Loucy (cell line): ENCODE measurements at regions not wholly inside any gene's neighbourhood (a gene's known extent, or its start where the extent isn't known, plus 50 kb on each side); places are given as distances from the start of the nearest gene placed in this dataset.

ENCODE experiments used
- CTCF ChIP-seq: fragments of 200-600 bp; sonication (generic); conservative IDR thresholded peaks from 2 replicates; pipeline ENCODE4 v1.5.1; 2014; ENCODE audit warnings: mild to moderate bottlenecking, antibody characterized with exemption, low read length
- EZH2phosphoT487 ChIP-seq: fragments of 200-600 bp; IDR thresholded peaks from 2 replicates; pipeline ENCODE4 v1.6.1; 2018; ENCODE audit warnings: antibody characterized with exemption, mild to moderate bottlenecking, moderate library complexity, borderline replicate concordance

GRCh38 chr2:2570871-2571270 lies 239.8 kb upstream of the MYT1L start:
- TF ChIP-seq CTCF (no peak), EZH2phosphoT487 (no peak)
